HCT116 (cell line): ENCODE measurements at regions not wholly inside any gene's neighbourhood (a gene's known extent, or its start where the extent isn't known, plus 50 kb on each side); places are given as distances from the start of the nearest gene placed in this dataset.

Source experiments
- ATAC-seq: fragments of 200-7000 bp; cut with Tn5 transposase; 2 replicates; pipeline ENCODE4 v1.9.1; 2020; ENCODE audit warnings: mild to moderate bottlenecking, moderate library complexity
- BruUV-seq: library from RNA; stranded (reverse); fragments of 400-500 nt; replicated peaks from 2 replicates; lab custom pipeline; 2021; lab: Mats Ljungman, UMichigan
- CTCF ChIA-PET: fragments of 300-600 bp; sonication (Branson Sonifier 250); formaldehyde crosslinking; loops from one replicate; lab custom pipeline; 2021; ENCODE audit warnings: antibody characterized with exemption; lab: Charles Lee
- POLR2A ChIA-PET: fragments of 300-600, 350-600 bp; sonication (Branson Sonifier 250); formaldehyde crosslinking; loops from one replicate; lab custom pipeline; 2021; ENCODE audit warnings: antibody characterized with exemption; lab: Charles Lee
- RAD21 ChIA-PET, 2 experiments: fragments of 300-600 bp; sonication (Branson Sonifier 250); formaldehyde crosslinking; loops; one replicate each; lab custom pipeline; 2023; ENCODE audit warnings: low total read pairs in 2 of 2; ENCODE audit not compliant: uncharacterized antibody in 2 of 2, unreplicated experiment in 2 of 2, low non-redundant PET in 1 of 2; lab: Charles Lee
- DNase-seq: peaks from one replicate; pipeline ENCODE4 v3.0.0-alpha.2; 2010; ENCODE audit warnings: low read depth, low spot score
- H2AFZ ChIP-seq: fragments of 200-600 bp; shearing (Covaris generic), sonication (generic); 2 replicates; pipeline ENCODE4 v1.6.1; 2017; ENCODE audit warnings: low read depth, mixed run types, mixed read lengths, antibody characterized with exemption, low read length; ENCODE audit not compliant: poor library complexity, severe bottlenecking
- H3K27ac ChIP-seq: 2 replicates; pipeline ENCODE4 v1.5.1; 2012; ENCODE audit warnings: low read depth, low read length
- H3K27me3 ChIP-seq: fragments of 200-600 bp; sonication (generic); 2 replicates; pipeline ENCODE4 v1.6.1; 2016; ENCODE audit warnings: mixed run types, low read length, mixed read lengths; ENCODE audit not compliant: insufficient read depth
- H3K36me3 ChIP-seq, 2 experiments: fragments of 200-500 bp in 1 of 2; fragments of 200-600 bp in 1 of 2; sonication (Bioruptor generic) in 1 of 2; sonication (generic) in 1 of 2; 2 replicates each; pipeline versions ENCODE4 v1.5.1 to v1.6.1; 2014 to 2016; ENCODE audit warnings: low read length in 2 of 2, inconsistent platforms in 1 of 2, mixed read lengths in 1 of 2, mixed run types in 1 of 2; ENCODE audit not compliant: insufficient read depth in 2 of 2, control insufficient read depth in 1 of 2
- H3K4me1 ChIP-seq, 2 experiments: fragments of 200-600 bp in 1 of 2; sonication (generic) in 1 of 2; 2 replicates each; pipeline versions ENCODE4 v1.5.1 to v1.6.1; 2012 to 2017; ENCODE audit warnings: low read length in 2 of 2, inconsistent platforms in 1 of 2, mild to moderate bottlenecking in 1 of 2, mixed read lengths in 1 of 2, mixed run types in 1 of 2, moderate library complexity in 1 of 2; ENCODE audit not compliant: insufficient read depth in 2 of 2, control insufficient read depth in 1 of 2
- H3K4me2 ChIP-seq: fragments of 200-600 bp; sonication (generic); 2 replicates; pipeline ENCODE4 v1.6.1; 2017; ENCODE audit warnings: mixed run types, low read length, mixed read lengths
- H3K4me3 ChIP-seq, 2 experiments: fragments of 200-600 bp in 1 of 2; sonication (generic) in 1 of 2; replicated peaks in 1 of 2; 2 replicates each; pipeline ENCODE4 v1.5.1; 2011 to 2016; ENCODE audit warnings: low read length in 2 of 2, control low read depth in 1 of 2, low read depth in 1 of 2, mild to moderate bottlenecking in 1 of 2, mixed read lengths in 1 of 2, mixed run types in 1 of 2
- H3K79me2 ChIP-seq: fragments of 200-600 bp; sonication (generic); 2 replicates; pipeline ENCODE4 v1.6.1; 2017; ENCODE audit warnings: mild to moderate bottlenecking, mixed run types, low read length, moderate library complexity, mixed read lengths; ENCODE audit not compliant: insufficient read depth
- H3K9ac ChIP-seq: fragments of 200-600 bp; sonication (generic); 2 replicates; pipeline ENCODE4 v1.6.1; 2016; ENCODE audit warnings: low read length, mixed read lengths
- H3K9me2 ChIP-seq: fragments of 200-600 bp; sonication (generic), shearing (Covaris generic); 2 replicates; pipeline ENCODE4 v1.6.1; 2017; ENCODE audit warnings: mixed run types, mild to moderate bottlenecking, moderate library complexity; ENCODE audit not compliant: insufficient read depth
- H3K9me3 ChIP-seq, 2 experiments: fragments of 200-500 bp in 1 of 2; fragments of 200-600 bp in 1 of 2; sonication (Bioruptor generic) in 1 of 2; sonication (generic) in 1 of 2; 2 replicates each; pipeline ENCODE4 v1.6.1; 2014 to 2017; ENCODE audit warnings: low read length in 2 of 2, mixed read lengths in 2 of 2, inconsistent platforms in 1 of 2, low read depth in 1 of 2, mild to moderate bottlenecking in 1 of 2, mixed run types in 1 of 2, moderate library complexity in 1 of 2; ENCODE audit not compliant: control insufficient read depth in 1 of 2, insufficient read depth in 1 of 2
- H4K20me1 ChIP-seq: fragments of 200-600 bp; sonication (generic), shearing (Covaris generic); 2 replicates; pipeline ENCODE4 v1.6.1; 2017; ENCODE audit warnings: mixed run types, mild to moderate bottlenecking, moderate library complexity; ENCODE audit not compliant: insufficient read depth
- ELF1 ChIP-seq: IDR thresholded peaks from 2 replicates; pipeline ENCODE4 v1.6.1; 2012; ENCODE audit warnings: low read depth, borderline replicate concordance
- EZH2 ChIP-seq: fragments of 200-600 bp; sonication (generic); IDR thresholded peaks from 2 replicates; pipeline ENCODE4 v1.6.1; 2017; ENCODE audit warnings: antibody characterized with exemption, mixed run types
- EZH2phosphoT487 ChIP-seq: fragments of 200-600 bp; IDR thresholded peaks from 2 replicates; pipeline ENCODE4 v1.6.1; 2018; ENCODE audit warnings: antibody characterized with exemption, borderline replicate concordance
- JUND ChIP-seq: IDR thresholded peaks from 2 replicates; pipeline ENCODE4 v1.6.1; 2012
- MAX ChIP-seq: IDR thresholded peaks from 2 replicates; pipeline ENCODE4 v1.6.1; 2012
- POLR2A ChIP-seq: IDR thresholded peaks from 2 replicates; pipeline ENCODE4 v1.7.0; 2011; ENCODE audit warnings: borderline replicate concordance; ENCODE audit not compliant: insufficient read depth, insufficient read length; ENCODE audit errors: extremely low read depth
- POLR2AphosphoS5 ChIP-seq: IDR thresholded peaks from 2 replicates; pipeline ENCODE4 v1.6.1; 2011; ENCODE audit warnings: mild to moderate bottlenecking, low read depth, low read length, moderate library complexity
- YY1 ChIP-seq: IDR thresholded peaks from 2 replicates; pipeline ENCODE4 v1.6.1; 2011; ENCODE audit warnings: low read length, low read depth, moderate library complexity, mild to moderate bottlenecking; ENCODE audit not compliant: insufficient replicate concordance; ENCODE audit errors: extremely low read depth
- ZFX ChIP-seq: fragments of 450-650 bp; IDR thresholded peaks from 2 replicates; pipeline ENCODE4 v1.6.1; 2017
- ZNF274 ChIP-seq: fragments of 200-500 bp; sonication (Bioruptor generic); IDR thresholded peaks from 2 replicates; pipeline ENCODE4 v1.6.1; 2014; ENCODE audit warnings: mild to moderate bottlenecking, low read depth, low read length, inconsistent platforms
- intact Hi-C: fragments of 100-400 bp; cut with micrococcal nuclease; formaldehyde crosslinking; loops from 2 replicates; pipeline ENCODE4 v1.10.0; 2022
- TF ChIP-seq, protein P1 (sequence below): IDR thresholded peaks from 2 replicates; pipeline ENCODE4 v1.6.1; 2012; ENCODE audit warnings: low read depth
- TF ChIP-seq, protein P2 (sequence below), 3 experiments: fragments of 200-600 bp in 1 of 3; sonication (generic) in 1 of 3; IDR thresholded peaks in 2 of 3; conservative IDR thresholded peaks in 1 of 3; 2 replicates each; pipeline ENCODE4 v1.5.1; 2012 to 2017; ENCODE audit warnings: low read depth in 2 of 3, low read length in 2 of 3, antibody characterized with exemption in 1 of 3, borderline replicate concordance in 1 of 3, control low read depth in 1 of 3, mild to moderate bottlenecking in 1 of 3, mixed read lengths in 1 of 3, mixed run types in 1 of 3, moderate library complexity in 1 of 3; ENCODE audit not compliant: insufficient read depth in 1 of 3

DNA sequence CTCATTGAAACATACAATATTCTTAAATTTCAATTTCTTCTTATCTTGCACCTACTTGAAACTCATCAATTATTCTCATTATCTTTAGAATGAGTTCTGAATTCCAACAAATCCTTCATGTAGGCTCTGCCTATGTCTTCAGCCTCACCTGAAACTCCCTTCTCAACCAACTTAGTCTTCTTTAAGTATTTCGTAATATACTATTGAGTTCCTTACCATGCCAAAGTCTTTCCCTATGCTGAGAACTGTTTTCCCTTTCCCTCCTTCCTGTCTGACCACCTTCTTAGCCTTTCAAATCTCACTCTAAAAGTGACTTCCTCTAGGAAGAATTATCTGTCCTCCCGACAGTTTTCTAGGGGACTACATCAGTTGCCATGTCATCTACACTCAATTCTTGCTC is 50.9 kb upstream of the ZFAND5 start:
- POLR2A ChIA-PET = no interaction called here
- TF ChIP-seq, protein P1, sequence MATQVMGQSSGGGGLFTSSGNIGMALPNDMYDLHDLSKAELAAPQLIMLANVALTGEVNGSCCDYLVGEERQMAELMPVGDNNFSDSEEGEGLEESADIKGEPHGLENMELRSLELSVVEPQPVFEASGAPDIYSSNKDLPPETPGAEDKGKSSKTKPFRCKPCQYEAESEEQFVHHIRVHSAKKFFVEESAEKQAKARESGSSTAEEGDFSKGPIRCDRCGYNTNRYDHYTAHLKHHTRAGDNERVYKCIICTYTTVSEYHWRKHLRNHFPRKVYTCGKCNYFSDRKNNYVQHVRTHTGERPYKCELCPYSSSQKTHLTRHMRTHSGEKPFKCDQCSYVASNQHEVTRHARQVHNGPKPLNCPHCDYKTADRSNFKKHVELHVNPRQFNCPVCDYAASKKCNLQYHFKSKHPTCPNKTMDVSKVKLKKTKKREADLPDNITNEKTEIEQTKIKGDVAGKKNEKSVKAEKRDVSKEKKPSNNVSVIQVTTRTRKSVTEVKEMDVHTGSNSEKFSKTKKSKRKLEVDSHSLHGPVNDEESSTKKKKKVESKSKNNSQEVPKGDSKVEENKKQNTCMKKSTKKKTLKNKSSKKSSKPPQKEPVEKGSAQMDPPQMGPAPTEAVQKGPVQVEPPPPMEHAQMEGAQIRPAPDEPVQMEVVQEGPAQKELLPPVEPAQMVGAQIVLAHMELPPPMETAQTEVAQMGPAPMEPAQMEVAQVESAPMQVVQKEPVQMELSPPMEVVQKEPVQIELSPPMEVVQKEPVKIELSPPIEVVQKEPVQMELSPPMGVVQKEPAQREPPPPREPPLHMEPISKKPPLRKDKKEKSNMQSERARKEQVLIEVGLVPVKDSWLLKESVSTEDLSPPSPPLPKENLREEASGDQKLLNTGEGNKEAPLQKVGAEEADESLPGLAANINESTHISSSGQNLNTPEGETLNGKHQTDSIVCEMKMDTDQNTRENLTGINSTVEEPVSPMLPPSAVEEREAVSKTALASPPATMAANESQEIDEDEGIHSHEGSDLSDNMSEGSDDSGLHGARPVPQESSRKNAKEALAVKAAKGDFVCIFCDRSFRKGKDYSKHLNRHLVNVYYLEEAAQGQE = no peak
- TF ChIP-seq EZH2 (no peak), ZFX (no peak), POLR2A (no peak), MAX (no peak), ELF1 (no peak), YY1 (no peak), POLR2AphosphoS5 (no peak), JUND (no peak), ZNF274 (no peak), EZH2phosphoT487 (no peak)
- TF ChIP-seq, protein P2, sequence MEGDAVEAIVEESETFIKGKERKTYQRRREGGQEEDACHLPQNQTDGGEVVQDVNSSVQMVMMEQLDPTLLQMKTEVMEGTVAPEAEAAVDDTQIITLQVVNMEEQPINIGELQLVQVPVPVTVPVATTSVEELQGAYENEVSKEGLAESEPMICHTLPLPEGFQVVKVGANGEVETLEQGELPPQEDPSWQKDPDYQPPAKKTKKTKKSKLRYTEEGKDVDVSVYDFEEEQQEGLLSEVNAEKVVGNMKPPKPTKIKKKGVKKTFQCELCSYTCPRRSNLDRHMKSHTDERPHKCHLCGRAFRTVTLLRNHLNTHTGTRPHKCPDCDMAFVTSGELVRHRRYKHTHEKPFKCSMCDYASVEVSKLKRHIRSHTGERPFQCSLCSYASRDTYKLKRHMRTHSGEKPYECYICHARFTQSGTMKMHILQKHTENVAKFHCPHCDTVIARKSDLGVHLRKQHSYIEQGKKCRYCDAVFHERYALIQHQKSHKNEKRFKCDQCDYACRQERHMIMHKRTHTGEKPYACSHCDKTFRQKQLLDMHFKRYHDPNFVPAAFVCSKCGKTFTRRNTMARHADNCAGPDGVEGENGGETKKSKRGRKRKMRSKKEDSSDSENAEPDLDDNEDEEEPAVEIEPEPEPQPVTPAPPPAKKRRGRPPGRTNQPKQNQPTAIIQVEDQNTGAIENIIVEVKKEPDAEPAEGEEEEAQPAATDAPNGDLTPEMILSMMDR (IDR thresholded peaks at IDR 0.05 in 2 of 3, conservative IDR thresholded peaks at IDR 0.05 in 1 of 3; ENCODE audit: borderline replicate concordance in 1 of 3, insufficient read depth in 1 of 3, low read depth in 2 of 3, low read length in 2 of 3) = no peak
- no peak overlapping the region for H3K9ac ChIP-seq
- no peak overlapping the region for H3K4me2 ChIP-seq
- no peaks in the 10 kb centered on the region for H3K36me3 ChIP-seq
- no peaks in the 10 kb centered on the region for H3K9me2 ChIP-seq
- H3K4me3 ChIP-seq = no peak overlapping the region
- RAD21 ChIA-PET = no interaction called here
- no peak for DNase-seq
- intact Hi-C loops = no loop called here
- no peak overlapping the region for H2AFZ ChIP-seq
- H3K79me2 ChIP-seq = no peaks in the 10 kb centered on the region
- no peaks in the 10 kb centered on the region for H3K4me1 ChIP-seq
- BruUV-seq = no TSS peak
- ATAC-seq = no peak
- H3K9me3 ChIP-seq = no peaks in the 10 kb centered on the region
- H4K20me1 ChIP-seq = no peaks in the 10 kb centered on the region
- no peak overlapping the region for H3K27ac ChIP-seq
- CTCF ChIA-PET = no interaction called here
- no peaks in the 10 kb centered on the region for H3K27me3 ChIP-seq
